ENCODE measurements at regions not wholly inside any gene's neighbourhood (a gene's known extent, or its start where the extent isn't known, plus 50 kb on each side); places are given as distances from the start of the nearest gene placed in this dataset.
"Not testable (repeated sequence)": the region's sequence is repeated elsewhere in the genome, so short reads cannot be mapped to it uniquely, and the experiment has no call there.

GRCh38 chr17:64718058-64718457, 56.0 kb upstream of the SMURF2 start:
- Histone ChIP-seq H3K4me1 (ENCODE audit: insufficient read depth, poor library complexity, severe bottlenecking) (no peaks in the 10 kb centered on the region), H3K9me3 (ENCODE audit: severe bottlenecking) (no peaks in the 10 kb centered on the region), H3K4me3 (ENCODE audit: severe bottlenecking) (no peak overlapping the region), H3K27me3 (ENCODE audit: insufficient read depth, poor library complexity, severe bottlenecking) (no peaks in the 10 kb centered on the region), H3K27ac (ENCODE audit: poor library complexity, severe bottlenecking) (no peak overlapping the region), H3K36me3 (ENCODE audit: low read depth) (no peaks in the 10 kb centered on the region)
- DNase-seq (ENCODE audit: low spot score), result no peak
- ATAC-seq (ENCODE audit: low read depth), result peak; percentile 41; the same call in 1 of the 3 replicates
- no peak for TF ChIP-seq CTCF (IDR thresholded peaks at IDR 0.05; ENCODE audit: poor library complexity, severe bottlenecking)

GRCh38 chr17:64716496-64716895, 54.4 kb upstream of the SMURF2 start:
- H3K9me3 ChIP-seq (ENCODE audit: severe bottlenecking); H3K27ac ChIP-seq (ENCODE audit: poor library complexity, severe bottlenecking); H3K4me3 ChIP-seq (ENCODE audit: severe bottlenecking); ATAC-seq (ENCODE audit: low read depth); DNase-seq (ENCODE audit: low spot score); H3K4me1 ChIP-seq (ENCODE audit: insufficient read depth, poor library complexity, severe bottlenecking); H3K36me3 ChIP-seq (ENCODE audit: low read depth); H3K27me3 ChIP-seq (ENCODE audit: insufficient read depth, poor library complexity, severe bottlenecking): not testable (repeated sequence)

GRCh38 chr17:64713786-64714185, 51.7 kb upstream of the SMURF2 start:
- H3K4me1 ChIP-seq (ENCODE audit: insufficient read depth, poor library complexity, severe bottlenecking); H3K27ac ChIP-seq (ENCODE audit: poor library complexity, severe bottlenecking); H3K36me3 ChIP-seq (ENCODE audit: low read depth); H3K9me3 ChIP-seq (ENCODE audit: severe bottlenecking); H3K27me3 ChIP-seq (ENCODE audit: insufficient read depth, poor library complexity, severe bottlenecking); H3K4me3 ChIP-seq (ENCODE audit: severe bottlenecking); DNase-seq (ENCODE audit: low spot score); ATAC-seq (ENCODE audit: low read depth): not testable (repeated sequence)

- not testable (repeated sequence) for H3K4me3 ChIP-seq (ENCODE audit: severe bottlenecking); H3K9me3 ChIP-seq (ENCODE audit: severe bottlenecking); DNase-seq (ENCODE audit: low spot score); H3K27me3 ChIP-seq (ENCODE audit: insufficient read depth, poor library complexity, severe bottlenecking); H3K36me3 ChIP-seq (ENCODE audit: low read depth)
- ATAC-seq (ENCODE audit: low read depth), result peak; percentile 47
- Histone ChIP-seq H3K27ac (ENCODE audit: poor library complexity, severe bottlenecking) (peak overlapping the region; percentile 99), H3K4me1 (ENCODE audit: insufficient read depth, poor library complexity, severe bottlenecking) (peaks cover 14% of the 10 kb centered on the region)
Observed at GRCh38 chr17:64712557-64713351, 50.6 kb upstream of the SMURF2 start.
